ENCODE measurements at regions not wholly inside any gene's neighbourhood (a gene's known extent, or its start where the extent isn't known, plus 50 kb on each side); places are given as distances from the start of the nearest gene placed in this dataset.
A peak's percentile ranks its signal among the peaks of the same experiment; 100 is the strongest.

DNA sequence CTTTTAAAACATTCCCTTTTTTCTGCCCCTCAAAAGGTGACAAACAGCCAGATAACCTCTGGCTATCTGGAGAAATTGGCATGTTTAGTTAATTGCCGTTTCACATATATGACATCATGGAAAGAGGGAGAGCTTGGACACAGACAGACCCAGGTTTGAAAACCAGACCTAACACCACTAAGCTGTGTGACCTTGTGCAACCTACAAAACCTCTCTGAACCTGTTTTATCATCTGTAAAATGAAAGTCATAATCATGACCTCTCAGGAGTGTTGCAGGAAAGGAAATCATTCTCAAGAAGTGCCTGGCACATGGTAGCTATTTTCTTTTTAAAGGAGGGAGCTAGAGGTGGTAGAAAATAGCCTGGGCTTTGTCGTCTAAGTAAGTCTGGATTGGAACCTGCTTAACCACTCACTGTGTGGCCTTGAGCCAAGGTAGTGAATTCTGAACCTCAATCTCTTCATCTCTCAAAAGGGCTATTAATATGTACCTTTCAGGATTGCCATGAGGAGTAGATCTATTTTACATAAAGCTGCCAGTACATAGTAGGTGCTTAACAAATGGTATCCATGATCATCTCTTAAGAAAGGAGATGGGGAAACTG is 363.5 kb downstream of the BCOR start:
- Histone ChIP-seq H3K27me3 (ENCODE audit: low read depth) (no peaks in the 10 kb centered on the region), H3K36me3 (no peaks in the 10 kb centered on the region), H3K9me3 (no peaks in the 10 kb centered on the region), H3K4me3 (no peak overlapping the region), H3K4me1 (peaks cover 18% of the 10 kb centered on the region), H3K27ac (no peak overlapping the region)
- TF ChIP-seq CTCF (IDR thresholded peaks at IDR 0.05) = no peak
- DNase-seq (no peak), ATAC-seq (peak; percentile 60 to 70)
- intact Hi-C loops (cut with DNase I) = no loop called here

DNA sequence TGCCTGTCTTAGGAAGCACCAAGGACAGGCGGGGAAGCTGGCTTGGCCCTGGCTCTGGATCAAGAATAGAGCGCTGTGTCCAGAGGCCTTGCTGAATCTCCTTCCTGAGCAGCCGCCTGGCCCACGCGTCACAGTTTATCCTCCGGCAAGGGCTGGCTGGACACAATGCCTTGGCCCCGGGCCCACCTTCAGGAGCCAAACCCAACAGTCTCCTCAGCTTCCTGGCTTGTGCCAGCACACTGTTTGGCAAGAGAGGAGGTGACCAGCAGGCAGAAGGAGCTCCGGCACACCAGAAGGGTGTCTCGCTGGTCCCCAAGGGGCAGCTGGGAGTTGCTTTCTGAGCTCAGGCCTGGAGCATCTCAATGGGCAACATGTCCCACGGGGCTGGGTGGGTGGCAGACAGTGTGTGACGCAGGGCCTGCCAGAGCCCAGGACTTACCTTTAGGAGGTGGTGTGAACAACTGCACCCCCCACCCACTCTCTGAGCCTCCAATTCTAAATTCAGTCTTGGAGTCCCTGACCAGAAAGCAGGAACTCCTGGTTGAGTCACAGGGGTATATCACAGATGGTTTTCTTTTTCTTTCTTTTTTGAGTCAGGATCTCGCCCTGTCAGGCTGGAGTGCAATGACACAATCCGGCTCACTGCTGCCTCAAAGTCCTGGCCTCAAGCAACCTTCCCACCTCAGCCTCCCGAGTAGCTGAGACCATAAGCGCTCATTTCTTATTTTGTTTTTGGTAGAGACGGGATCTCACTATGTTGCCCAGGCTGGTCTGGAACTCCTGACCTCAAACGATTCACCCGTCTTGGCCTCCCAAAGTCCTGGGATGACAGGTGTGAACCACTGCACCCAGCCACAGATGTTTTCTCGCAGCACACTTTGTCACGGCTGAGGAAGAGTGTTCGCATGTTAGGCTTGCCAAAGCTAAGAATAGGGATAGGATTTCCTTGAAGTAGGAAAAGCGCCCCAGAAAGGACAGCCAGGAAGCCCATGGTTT is 361.2 kb downstream of the BCOR start:
- no peak for TF ChIP-seq CTCF (IDR thresholded peaks at IDR 0.05)
- intact Hi-C loops (cut with DNase I) = no loop called here

GRCh38 chrX:39739585-39739984 is 358.2 kb downstream of the BCOR start:
- DNase-seq (no peak), ATAC-seq (no peak)
- H3K9me3 ChIP-seq = no peaks in the 10 kb centered on the region
- H3K27me3 ChIP-seq (ENCODE audit: low read depth) = no peaks in the 10 kb centered on the region
- H3K4me1 ChIP-seq = peaks cover 13% of the 10 kb centered on the region
- intact Hi-C loops (cut with DNase I) = no loop called here
- no peak overlapping the region for H3K4me3 ChIP-seq
- TF ChIP-seq CTCF (IDR thresholded peaks at IDR 0.05) = no peak
- H3K36me3 ChIP-seq = no peaks in the 10 kb centered on the region
- no peak overlapping the region for H3K27ac ChIP-seq

More for the DNA sequence above, 361.2 kb downstream of the BCOR start:
- no peaks in the 10 kb centered on the region for H3K27me3 ChIP-seq (ENCODE audit: low read depth)
- H3K27ac ChIP-seq = peak overlapping the region; percentile 36
- no peak overlapping the region for H3K4me3 ChIP-seq
- H3K9me3 ChIP-seq = no peaks in the 10 kb centered on the region
- DNase-seq = peak; percentile 82
- H3K4me1 ChIP-seq = peaks cover 13% of the 10 kb centered on the region
- no peaks in the 10 kb centered on the region for H3K36me3 ChIP-seq
- ATAC-seq = peak; percentile 79 to 87

- intact Hi-C loops (cut with DNase I) = no loop called here
- H3K4me3 ChIP-seq = no peak overlapping the region
- no peaks in the 10 kb centered on the region for H3K9me3 ChIP-seq
- H3K4me1 ChIP-seq = peaks cover 13% of the 10 kb centered on the region
- TF ChIP-seq CTCF (IDR thresholded peaks at IDR 0.05) = no peak
- H3K27me3 ChIP-seq (ENCODE audit: low read depth) = no peaks in the 10 kb centered on the region
- ATAC-seq (no peak), DNase-seq (no peak)
- no peak overlapping the region for H3K27ac ChIP-seq
- no peaks in the 10 kb centered on the region for H3K36me3 ChIP-seq
Measured at GRCh38 chrX:39740078-39740477, 357.7 kb downstream of the BCOR start.

GRCh38 chrX:39741904-39742303 is 355.9 kb downstream of the BCOR start:
- Histone ChIP-seq H3K27me3 (ENCODE audit: low read depth) (no peaks in the 10 kb centered on the region), H3K9me3 (no peaks in the 10 kb centered on the region), H3K4me3 (no peak overlapping the region), H3K27ac (no peak overlapping the region), H3K36me3 (no peaks in the 10 kb centered on the region), H3K4me1 (no peaks in the 10 kb centered on the region)
- intact Hi-C loops (cut with DNase I) = no loop called here
- ATAC-seq = no peak
- no peak for DNase-seq
- no peak for TF ChIP-seq CTCF (IDR thresholded peaks at IDR 0.05)

Data from lower lobe of right lung (tissue), 2 donors.